ENCODE measurements at regions not wholly inside any gene's neighbourhood (a gene's known extent, or its start where the extent isn't known, plus 50 kb on each side); places are given as distances from the start of the nearest gene placed in this dataset.
"Not testable (repeated sequence)": the region's sequence is repeated elsewhere in the genome, so short reads cannot be mapped to it uniquely, and the experiment has no call there.

- no peak for TF ChIP-seq CTCF (IDR thresholded peaks at IDR 0.05)
- no peak for TF ChIP-seq POLR2A (IDR thresholded peaks at IDR 0.05)
- H3K27me3 ChIP-seq: peaks cover 0 to 12% (median 0%) of the 10 kb centered on the region in 4 donors
- H3K4me1 ChIP-seq: no peaks in the 10 kb centered on the region
- no peak overlapping the region for H3K27ac ChIP-seq
- DNase-seq: no peak
- H3K36me3 ChIP-seq: no peaks in the 10 kb centered on the region
- intact Hi-C loops (cut with DNase I): no loop called here
- H3K4me3 ChIP-seq: no peak overlapping the region
- H3K9me3 ChIP-seq: no peaks in the 10 kb centered on the region
- 27 to 42% methylated on average over 5 of the region's 5 CpGs for WGBS, 2 donors
These were observed 358.7 kb downstream of the RFC3 start for GRCh38 chr13:34176633-34177032.

- intact Hi-C loops (cut with DNase I): no loop called here
- DNase-seq: no peak
- Histone ChIP-seq H3K9me3 (no peaks in the 10 kb centered on the region), H3K36me3 (no peaks in the 10 kb centered on the region), H3K27me3 (peaks cover 0 to 12% (median 0%) of the 10 kb centered on the region in 4 donors), H3K27ac (no peak overlapping the region), H3K4me1 (no peaks in the 10 kb centered on the region), H3K4me3 (no peak overlapping the region)
- 50% methylated on average over 1 of the region's 1 CpG for WGBS, 2 donors
- no peak for TF ChIP-seq CTCF (IDR thresholded peaks at IDR 0.05)
- no peak for TF ChIP-seq POLR2A (IDR thresholded peaks at IDR 0.05)
These were observed 361.5 kb downstream of the RFC3 start for GRCh38 chr13:34179481-34179880.

GRCh38 chr13:34179927-34180326 is 362.0 kb downstream of the RFC3 start:
- no peak overlapping the region for H3K27ac ChIP-seq
- intact Hi-C loops (cut with DNase I): no loop called here
- H3K27me3 ChIP-seq: peaks cover 0 to 12% (median 0%) of the 10 kb centered on the region in 4 donors
- TF ChIP-seq POLR2A (IDR thresholded peaks at IDR 0.05) (no peak), CTCF (IDR thresholded peaks at IDR 0.05) (no peak)
- no peaks in the 10 kb centered on the region for H3K9me3 ChIP-seq
- H3K4me3 ChIP-seq: no peak overlapping the region
- 73 to 75% methylated on average over 2 of the region's 2 CpGs for WGBS, 2 donors
- DNase-seq: no peak
- H3K4me1 ChIP-seq: no peaks in the 10 kb centered on the region
- no peaks in the 10 kb centered on the region for H3K36me3 ChIP-seq

GRCh38 chr13:34181256-34181655 is 363.3 kb downstream of the RFC3 start:
- DNase-seq; intact Hi-C loops (cut with DNase I); H3K4me3 ChIP-seq; H3K9me3 ChIP-seq; H3K4me1 ChIP-seq; H3K27me3 ChIP-seq; H3K27ac ChIP-seq; H3K36me3 ChIP-seq: not testable (repeated sequence)
- no CpG with 5 or more reads among the region's 16 CpGs for WGBS, 2 donors

GRCh38 chr13:34189946-34190345 is 372.0 kb downstream of the RFC3 start:
- no peak for TF ChIP-seq CTCF (IDR thresholded peaks at IDR 0.05)
- no peak for TF ChIP-seq POLR2A (IDR thresholded peaks at IDR 0.05)
- H3K36me3 ChIP-seq: no peaks in the 10 kb centered on the region

More at GRCh38 chr13:34189946-34190345, 372.0 kb downstream of the RFC3 start:
- H3K27ac ChIP-seq: no peak overlapping the region
- H3K4me1 ChIP-seq: no peaks in the 10 kb centered on the region
- intact Hi-C loops (cut with DNase I): no loop called here
- 54 to 60% methylated on average over 2 of the region's 2 CpGs for WGBS, 2 donors
- no peaks in the 10 kb centered on the region for H3K27me3 ChIP-seq
- DNase-seq: no peak
- H3K4me3 ChIP-seq: no peak overlapping the region
- H3K9me3 ChIP-seq: no peaks in the 10 kb centered on the region

All from esophagus squamous epithelium (tissue), 5 donors.